ENCODE measurements at regions not wholly inside any gene's neighbourhood (a gene's known extent, or its start where the extent isn't known, plus 50 kb on each side); places are given as distances from the start of the nearest gene placed in this dataset.

- DNase-seq (ENCODE audit: low spot score), result no peak
- Histone ChIP-seq H3K9ac (ENCODE audit: low read depth in 1 of 2, low read length in 2 of 2) (no peak overlapping the region), H3K9me3 (ENCODE audit: control insufficient read depth in 4 of 4, low read length in 3 of 4) (no peaks in the 10 kb centered on the region), H3K27ac (ENCODE audit: low read depth in 1 of 2, low read length in 2 of 2) (no peak overlapping the region), H3K27me3 (ENCODE audit: control insufficient read depth in 4 of 4, insufficient read depth in 4 of 4, low read length in 3 of 4) (no peaks in the 10 kb centered on the region), H3K36me3 (ENCODE audit: control insufficient read depth in 4 of 4, insufficient read depth in 3 of 4, low read depth in 1 of 4, low read length in 3 of 4) (no peaks in the 10 kb centered on the region), H3K4me3 (ENCODE audit: low read depth in 1 of 3, low read length in 3 of 3) (no peak overlapping the region), H3K4me1 (ENCODE audit: control insufficient read depth in 4 of 4, insufficient read depth in 4 of 4, low read length in 3 of 4) (peaks cover 0 to 5% (median 3%) of the 10 kb centered on the region in 4 donors)
- 93% methylated on average over 5 of the region's 5 CpGs for WGBS
- TF ChIP-seq FOXA1 (IDR thresholded peaks at IDR 0.05) (no peak), GABPA (IDR thresholded peaks at IDR 0.05 in 1 of 2, conservative IDR thresholded peaks at IDR 0.05 in 1 of 2) (no peak), ATF3 (IDR thresholded peaks at IDR 0.05) (no peak), EGR1 (IDR thresholded peaks at IDR 0.05; ENCODE audit: low read depth in 2 of 2) (no peak), FOXA2 (IDR thresholded peaks at IDR 0.05) (no peak), YY1 (IDR thresholded peaks at IDR 0.05) (no peak), SP1 (IDR thresholded peaks at IDR 0.05) (no peak), RAD21 (IDR thresholded peaks at IDR 0.05) (no peak), TAF1 (conservative IDR thresholded peaks at IDR 0.05) (no peak), CTCF (IDR thresholded peaks at IDR 0.05; ENCODE audit: low read depth, low read length, missing input control) (no peak), HNF4G (IDR thresholded peaks at IDR 0.05) (no peak), JUND (IDR thresholded peaks at IDR 0.05) (no peak), RXRA (IDR thresholded peaks at IDR 0.05) (no peak), REST (IDR thresholded peaks at IDR 0.05) (no peak), HNF4A (conservative IDR thresholded peaks at IDR 0.05) (no peak), MAX (IDR thresholded peaks at IDR 0.05) (no peak), NR2F2 (IDR thresholded peaks at IDR 0.05) (no peak), ZBTB33 (IDR thresholded peaks at IDR 0.05) (no peak)
These were observed 80.1 kb downstream of the MYCN start for GRCh38 chr2:16020389-16021008.
